ENCODE measurements at regions not wholly inside any gene's neighbourhood (a gene's known extent, or its start where the extent isn't known, plus 50 kb on each side); places are given as distances from the start of the nearest gene placed in this dataset.
"Not testable (repeated sequence)": the region's sequence is repeated elsewhere in the genome, so short reads cannot be mapped to it uniquely, and the experiment has no call there.

DNA sequence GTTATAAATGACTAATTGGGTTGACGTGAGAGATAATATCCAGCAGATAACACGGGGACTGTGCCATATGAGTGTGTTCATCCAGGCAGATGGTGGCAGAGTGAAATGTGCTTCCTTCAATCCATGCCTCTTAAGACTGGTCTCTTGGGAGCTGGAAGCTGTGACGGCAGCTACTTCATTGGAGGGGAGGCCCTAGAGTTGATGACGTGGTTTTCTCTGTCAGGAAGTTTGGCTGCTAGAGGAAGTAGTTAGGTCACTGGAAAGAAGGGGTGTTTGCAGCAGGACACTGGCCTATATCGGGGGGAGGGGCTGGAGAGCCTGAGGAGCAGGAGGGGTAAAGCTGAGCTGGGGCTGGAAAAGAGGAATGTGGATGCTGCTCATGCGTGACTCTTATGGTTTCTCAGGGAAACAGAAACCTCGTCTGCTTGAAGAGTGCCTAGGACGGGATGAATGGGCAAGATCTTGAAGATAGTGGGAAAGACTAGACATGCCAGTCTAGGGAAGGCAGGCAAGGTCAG, 3051.6 kb downstream of the RPIA start:
- intact Hi-C loops (cut with DNase I), result not testable (repeated sequence)

DNA sequence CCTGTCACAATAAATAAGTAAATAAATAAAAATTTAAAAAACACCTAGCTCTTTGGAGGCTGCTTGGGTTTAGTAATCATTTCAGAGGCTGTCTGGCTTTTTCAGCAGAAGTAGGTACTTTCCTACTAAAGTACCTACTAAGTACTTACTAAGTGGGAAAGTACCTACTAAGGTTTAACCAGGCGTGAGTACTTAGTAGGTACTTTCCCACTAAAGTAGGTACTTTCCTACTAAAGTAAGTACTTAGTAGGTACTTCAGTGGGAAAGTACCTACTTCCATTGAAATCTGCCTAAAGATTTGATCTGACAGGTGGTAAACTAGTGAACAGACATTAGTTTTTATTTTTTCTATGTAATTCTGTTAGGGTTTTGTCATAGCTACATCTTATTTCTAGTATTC, 3052.4 kb downstream of the RPIA start:
- intact Hi-C loops (cut with DNase I); H3K4me3 ChIP-seq; ATAC-seq; H3K4me1 ChIP-seq; H3K9me3 ChIP-seq; H3K27me3 ChIP-seq (ENCODE audit: low read depth); H3K27ac ChIP-seq; DNase-seq; H3K36me3 ChIP-seq: not testable (repeated sequence)

More for the DNA sequence above, 3051.6 kb downstream of the RPIA start:
- not testable (repeated sequence) for H3K27me3 ChIP-seq (ENCODE audit: low read depth); H3K27ac ChIP-seq; H3K4me1 ChIP-seq; ATAC-seq; H3K4me3 ChIP-seq; DNase-seq; H3K36me3 ChIP-seq; H3K9me3 ChIP-seq

DNA sequence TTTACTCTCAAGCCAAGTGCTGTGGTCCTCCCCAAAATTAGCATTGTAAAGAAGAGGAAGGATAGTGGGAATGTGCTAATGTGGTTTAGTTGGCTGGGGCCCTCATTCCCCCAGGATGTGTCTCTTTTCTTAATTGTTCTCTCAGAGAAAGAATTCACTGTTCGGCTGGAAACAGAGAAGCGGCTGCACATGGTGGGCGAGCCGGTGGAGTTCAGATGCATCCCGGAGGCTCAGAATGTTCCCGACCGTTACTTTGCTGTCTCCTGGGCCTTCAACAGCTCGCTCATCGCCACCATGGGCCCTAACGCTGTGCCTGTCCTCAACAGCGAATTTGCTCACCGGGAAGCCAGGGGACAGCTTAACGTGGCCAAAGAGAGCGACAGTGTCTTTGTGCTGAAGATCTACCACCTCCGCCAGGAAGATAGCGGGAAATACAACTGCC, 3053.2 kb downstream of the RPIA start:
- H3K27ac ChIP-seq; intact Hi-C loops (cut with DNase I): not testable (repeated sequence)

DNA sequence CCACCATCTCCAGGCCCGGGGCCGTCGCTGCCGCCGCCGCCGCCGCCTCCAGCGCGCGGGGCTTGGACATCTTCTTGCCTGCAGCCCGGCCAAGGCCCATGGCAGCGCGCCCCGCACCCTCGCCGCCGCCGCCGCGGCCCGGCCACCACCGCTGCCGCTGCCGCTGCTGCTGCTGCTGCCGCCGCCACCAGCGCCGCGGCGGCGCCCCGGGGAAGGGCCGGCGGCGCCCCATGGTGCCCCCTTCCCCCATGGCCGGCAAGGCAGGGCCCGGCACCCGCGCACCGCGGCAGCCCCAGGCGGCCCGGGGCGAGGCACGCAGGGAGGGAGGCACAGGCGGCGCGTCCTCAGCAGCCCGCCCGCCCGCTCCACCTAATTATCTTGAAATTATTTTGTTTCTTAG, 3057.4 kb downstream of the RPIA start:
- intact Hi-C loops (cut with DNase I), result no loop called here
- Histone ChIP-seq H3K4me1 (no peaks in the 10 kb centered on the region), H3K36me3 (no peaks in the 10 kb centered on the region), H3K27me3 (ENCODE audit: low read depth) (no peaks in the 10 kb centered on the region), H3K9me3 (no peaks in the 10 kb centered on the region), H3K4me3 (no peak overlapping the region), H3K27ac (no peak overlapping the region)
- TF ChIP-seq, protein P1, sequence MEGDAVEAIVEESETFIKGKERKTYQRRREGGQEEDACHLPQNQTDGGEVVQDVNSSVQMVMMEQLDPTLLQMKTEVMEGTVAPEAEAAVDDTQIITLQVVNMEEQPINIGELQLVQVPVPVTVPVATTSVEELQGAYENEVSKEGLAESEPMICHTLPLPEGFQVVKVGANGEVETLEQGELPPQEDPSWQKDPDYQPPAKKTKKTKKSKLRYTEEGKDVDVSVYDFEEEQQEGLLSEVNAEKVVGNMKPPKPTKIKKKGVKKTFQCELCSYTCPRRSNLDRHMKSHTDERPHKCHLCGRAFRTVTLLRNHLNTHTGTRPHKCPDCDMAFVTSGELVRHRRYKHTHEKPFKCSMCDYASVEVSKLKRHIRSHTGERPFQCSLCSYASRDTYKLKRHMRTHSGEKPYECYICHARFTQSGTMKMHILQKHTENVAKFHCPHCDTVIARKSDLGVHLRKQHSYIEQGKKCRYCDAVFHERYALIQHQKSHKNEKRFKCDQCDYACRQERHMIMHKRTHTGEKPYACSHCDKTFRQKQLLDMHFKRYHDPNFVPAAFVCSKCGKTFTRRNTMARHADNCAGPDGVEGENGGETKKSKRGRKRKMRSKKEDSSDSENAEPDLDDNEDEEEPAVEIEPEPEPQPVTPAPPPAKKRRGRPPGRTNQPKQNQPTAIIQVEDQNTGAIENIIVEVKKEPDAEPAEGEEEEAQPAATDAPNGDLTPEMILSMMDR (IDR thresholded peaks at IDR 0.05), result no peak
- DNase-seq (no peak), ATAC-seq (peak in 1 of 2 donors; percentile 46)

More for the DNA sequence above, 3053.2 kb downstream of the RPIA start:
- not testable (repeated sequence) for H3K9me3 ChIP-seq; H3K4me3 ChIP-seq; H3K27me3 ChIP-seq (ENCODE audit: low read depth); ATAC-seq; H3K36me3 ChIP-seq; DNase-seq; H3K4me1 ChIP-seq

DNA sequence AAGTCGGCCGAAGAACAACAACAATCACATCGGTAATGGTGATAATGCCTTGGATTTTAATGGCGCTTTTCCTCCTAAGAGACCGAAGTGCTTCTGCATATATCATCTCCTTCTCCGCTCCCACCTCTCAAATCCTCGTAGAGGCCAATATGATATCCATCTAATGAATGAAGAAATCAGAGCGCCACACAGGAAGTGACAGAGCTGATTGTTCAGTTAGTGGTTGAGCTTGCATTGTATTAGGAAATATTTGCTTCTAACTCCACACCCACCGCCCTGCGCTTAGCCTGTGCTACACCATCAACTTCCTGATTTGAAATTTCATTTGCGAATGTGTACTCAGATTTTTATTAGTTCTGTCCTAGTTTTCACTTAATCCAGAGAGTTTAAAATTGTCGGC, 3058.2 kb downstream of the RPIA start:
- H3K36me3 ChIP-seq; intact Hi-C loops (cut with DNase I); H3K4me1 ChIP-seq; H3K4me3 ChIP-seq; H3K9me3 ChIP-seq; DNase-seq; H3K27ac ChIP-seq; H3K27me3 ChIP-seq (ENCODE audit: low read depth): not testable (repeated sequence)
- peak; percentile 77 to 79 for ATAC-seq

DNA sequence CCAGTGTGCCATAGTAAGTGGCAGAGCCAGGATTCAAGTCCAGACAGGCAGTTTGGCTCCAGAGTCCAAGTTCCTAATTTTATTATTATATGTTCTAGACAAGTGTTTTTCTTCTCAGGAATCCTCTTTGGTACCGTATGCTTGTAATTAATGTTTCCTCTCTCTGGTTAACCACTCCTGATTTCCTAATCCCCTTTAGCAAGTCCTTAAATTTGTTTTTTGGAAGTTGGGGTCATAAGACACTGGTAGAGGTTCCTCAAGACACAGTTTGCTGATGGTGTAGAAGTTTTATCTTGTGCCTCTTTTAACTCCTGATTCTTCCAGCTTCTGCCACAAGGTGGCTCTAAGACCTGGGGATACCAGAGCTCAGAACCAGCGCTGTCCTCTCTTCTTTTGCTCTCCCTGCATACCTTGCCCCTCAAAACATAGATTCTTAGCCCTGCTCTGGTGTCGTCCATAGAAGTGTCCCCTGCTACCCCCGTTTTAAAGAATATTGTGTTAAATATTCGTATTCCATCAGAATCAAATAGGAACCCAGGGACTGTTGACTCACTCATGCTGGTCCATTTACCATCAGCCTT, 3068.0 kb downstream of the RPIA start:
- H3K9me3 ChIP-seq; H3K36me3 ChIP-seq; H3K27ac ChIP-seq; H3K4me1 ChIP-seq; intact Hi-C loops (cut with DNase I); H3K27me3 ChIP-seq (ENCODE audit: low read depth); H3K4me3 ChIP-seq; DNase-seq: not testable (repeated sequence)
- ATAC-seq, result peak; percentile 15 to 70

DNA sequence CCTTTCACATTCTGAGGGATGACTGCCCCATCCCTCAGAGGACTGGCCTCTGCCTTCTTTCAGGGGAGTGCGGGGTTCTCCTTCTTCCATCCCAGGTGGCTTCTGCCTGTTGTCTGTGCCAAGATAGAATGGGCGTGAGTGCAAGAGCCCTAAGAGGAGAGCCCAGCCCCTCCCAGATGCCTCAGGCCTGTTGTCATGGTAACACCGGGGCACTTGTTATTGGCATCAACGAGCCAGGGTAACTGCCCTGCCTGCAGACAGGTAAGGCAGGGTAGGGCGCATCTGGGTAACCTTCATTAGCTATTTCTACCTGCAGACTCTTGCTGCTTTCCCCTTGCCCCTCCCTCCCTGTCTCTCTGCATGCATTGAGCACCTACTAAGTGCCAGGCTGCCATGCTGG, 3069.2 kb downstream of the RPIA start:
- ATAC-seq; intact Hi-C loops (cut with DNase I); H3K36me3 ChIP-seq; H3K9me3 ChIP-seq; H3K4me1 ChIP-seq; H3K27ac ChIP-seq; H3K4me3 ChIP-seq; H3K27me3 ChIP-seq (ENCODE audit: low read depth); DNase-seq: not testable (repeated sequence)

DNA sequence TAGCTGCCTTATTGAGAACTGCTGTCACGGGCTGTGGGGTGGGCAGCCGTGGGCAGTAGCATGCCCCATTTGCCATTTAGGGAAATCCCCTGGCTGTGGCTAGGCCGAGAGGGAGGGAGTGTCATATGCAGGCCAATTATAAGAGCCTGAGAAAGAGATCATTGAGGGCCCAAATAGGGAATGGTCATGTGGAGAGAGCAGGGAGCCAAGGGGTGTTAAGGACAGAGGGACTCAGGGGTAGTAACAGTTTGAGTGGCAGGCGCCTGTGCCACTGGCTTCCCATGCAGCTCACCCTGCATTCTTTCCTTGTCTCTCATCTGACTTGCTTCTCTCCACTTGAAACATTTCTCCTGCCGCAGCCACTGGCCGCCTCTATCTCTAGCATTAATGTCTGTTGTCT, 3070.8 kb downstream of the RPIA start:
- intact Hi-C loops (cut with DNase I); DNase-seq; H3K27me3 ChIP-seq (ENCODE audit: low read depth); H3K4me1 ChIP-seq; ATAC-seq; H3K36me3 ChIP-seq; H3K9me3 ChIP-seq; H3K4me3 ChIP-seq; H3K27ac ChIP-seq: not testable (repeated sequence)

DNA sequence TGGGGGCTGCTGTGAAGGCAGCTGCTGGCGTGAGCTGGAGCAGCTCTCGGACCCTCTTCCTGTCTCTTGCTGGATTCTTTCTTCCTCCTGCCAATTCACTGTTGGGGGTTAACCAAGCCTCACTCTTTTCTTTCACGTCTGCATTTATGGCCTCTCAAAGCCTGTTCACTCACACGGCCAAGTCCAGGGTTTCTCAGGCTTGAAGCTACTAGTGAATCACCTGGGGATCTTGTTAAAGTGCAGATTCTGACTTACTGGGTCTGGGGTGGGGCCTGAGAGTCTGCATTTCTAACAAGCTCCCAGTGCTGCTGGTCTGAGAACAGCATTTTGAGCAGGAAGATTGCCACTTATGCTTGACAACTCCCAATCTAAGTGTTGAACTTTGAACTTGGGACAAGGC, 3072.2 kb downstream of the RPIA start:
- ATAC-seq; H3K27me3 ChIP-seq (ENCODE audit: low read depth); H3K4me3 ChIP-seq; intact Hi-C loops (cut with DNase I); H3K36me3 ChIP-seq; H3K27ac ChIP-seq; H3K4me1 ChIP-seq; H3K9me3 ChIP-seq; DNase-seq: not testable (repeated sequence)

DNA sequence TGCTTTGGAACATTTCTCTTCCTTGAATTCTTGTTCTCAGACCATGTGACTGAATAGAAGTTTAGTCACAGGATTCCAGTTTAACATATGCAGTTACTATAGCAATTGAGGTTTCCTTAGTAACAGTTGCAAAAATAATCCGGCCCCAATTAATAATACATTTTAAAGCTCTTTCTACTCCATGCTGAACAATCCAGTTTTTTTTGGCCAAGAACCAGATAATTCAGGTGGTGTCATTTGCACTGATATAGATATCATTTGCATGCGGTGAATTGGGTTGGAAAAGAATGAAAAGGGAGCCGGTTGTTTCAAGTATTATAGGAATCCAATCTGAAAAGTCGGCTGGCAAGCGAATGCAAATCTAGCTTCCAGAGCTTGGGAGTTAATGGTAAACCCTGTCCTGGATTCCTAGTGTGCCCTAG, 3073.1 kb downstream of the RPIA start:
- intact Hi-C loops (cut with DNase I); H3K4me3 ChIP-seq; H3K4me1 ChIP-seq; DNase-seq; H3K27me3 ChIP-seq (ENCODE audit: low read depth); H3K9me3 ChIP-seq; H3K36me3 ChIP-seq; H3K27ac ChIP-seq; ATAC-seq: not testable (repeated sequence)

DNA sequence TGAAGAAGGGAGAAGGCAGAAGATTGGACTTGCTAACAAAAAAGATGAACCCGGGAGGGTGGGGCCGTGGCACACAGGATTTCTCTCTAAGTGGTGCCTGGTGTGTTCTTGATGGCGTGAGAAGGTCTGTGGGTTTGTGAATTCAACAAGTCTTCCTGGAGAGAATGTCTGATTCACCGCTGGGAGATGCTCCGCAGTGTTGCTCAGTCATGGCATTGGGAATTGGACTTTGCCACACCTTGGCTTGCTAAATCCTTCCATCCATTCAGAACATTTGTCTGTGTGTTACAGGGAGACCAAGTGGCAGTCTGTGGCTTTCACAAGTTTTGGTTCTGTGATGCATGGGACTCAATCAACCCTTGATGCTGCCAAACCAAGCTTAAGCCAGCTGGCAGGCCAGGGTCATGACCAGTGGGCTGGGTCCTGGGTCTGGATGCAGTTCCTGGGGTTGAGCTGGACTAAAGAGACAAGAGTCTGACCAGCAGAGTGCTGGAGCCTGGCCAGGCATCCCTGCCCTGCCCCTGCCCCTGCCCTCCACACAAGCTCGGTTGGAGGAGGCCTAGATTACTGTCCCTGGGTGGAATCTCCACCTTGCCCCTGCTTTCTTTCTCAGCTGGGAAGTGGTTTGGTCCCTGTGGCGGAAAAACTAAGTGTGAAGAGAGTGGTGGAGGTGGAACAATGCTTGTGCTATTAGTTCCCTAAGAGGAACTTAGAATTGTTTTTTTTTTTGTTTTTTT, 3073.7 kb downstream of the RPIA start:
- H3K4me3 ChIP-seq; H3K9me3 ChIP-seq; DNase-seq; H3K4me1 ChIP-seq; intact Hi-C loops (cut with DNase I); ATAC-seq; H3K27ac ChIP-seq; H3K27me3 ChIP-seq (ENCODE audit: low read depth); H3K36me3 ChIP-seq: not testable (repeated sequence)

DNA sequence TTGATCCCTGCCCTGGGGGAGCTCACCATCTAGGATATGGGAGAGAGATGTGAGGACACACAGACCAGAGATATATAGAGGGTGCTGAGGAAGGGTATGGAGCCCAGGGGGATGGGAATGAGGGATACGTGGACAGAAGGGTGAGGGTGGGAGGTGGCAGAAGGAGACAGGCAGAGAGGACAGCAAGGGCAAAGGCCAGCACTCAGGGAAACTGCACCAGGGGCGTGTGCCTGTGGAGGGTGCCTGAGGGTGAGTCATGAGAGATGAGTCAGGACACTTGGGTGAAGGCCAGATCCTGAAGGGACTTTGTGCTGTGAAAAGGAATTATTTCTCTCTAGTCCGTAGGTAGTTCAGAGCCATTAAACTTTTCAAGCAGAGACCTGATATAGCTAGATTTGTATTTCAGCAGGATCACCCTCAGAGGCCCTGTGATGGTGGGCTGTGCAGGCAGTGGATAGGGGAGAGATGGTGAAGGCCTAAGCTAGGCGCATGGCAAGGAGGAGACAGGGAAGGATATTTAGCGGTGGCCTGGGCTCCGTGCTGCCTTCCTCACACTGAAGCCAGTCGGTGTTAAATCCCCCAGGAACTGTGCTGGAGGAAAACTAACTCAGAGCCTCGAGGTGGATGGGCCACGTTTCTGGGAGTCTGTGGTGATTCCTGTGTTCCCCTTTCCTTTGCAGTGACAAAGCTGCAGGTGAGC, 3075.0 kb downstream of the RPIA start:
- H3K4me3 ChIP-seq; H3K27ac ChIP-seq; intact Hi-C loops (cut with DNase I); H3K9me3 ChIP-seq; H3K4me1 ChIP-seq; H3K36me3 ChIP-seq; DNase-seq; H3K27me3 ChIP-seq (ENCODE audit: low read depth): not testable (repeated sequence)
- peak; percentile 72 to 73 for ATAC-seq

Data from lower lobe of right lung (tissue), 2 donors.